Fibroblast of skin of left quadriceps (primary cell): ENCODE measurements at regions not wholly inside any gene's neighbourhood (a gene's known extent, or its start where the extent isn't known, plus 50 kb on each side); places are given as distances from the start of the nearest gene placed in this dataset.

ENCODE experiments used
- DNase-seq, 2 experiments: peaks; one replicate each; pipeline ENCODE4 v3.0.0-alpha.2; 2013; ENCODE audit warnings: low read depth in 2 of 2

DNA sequence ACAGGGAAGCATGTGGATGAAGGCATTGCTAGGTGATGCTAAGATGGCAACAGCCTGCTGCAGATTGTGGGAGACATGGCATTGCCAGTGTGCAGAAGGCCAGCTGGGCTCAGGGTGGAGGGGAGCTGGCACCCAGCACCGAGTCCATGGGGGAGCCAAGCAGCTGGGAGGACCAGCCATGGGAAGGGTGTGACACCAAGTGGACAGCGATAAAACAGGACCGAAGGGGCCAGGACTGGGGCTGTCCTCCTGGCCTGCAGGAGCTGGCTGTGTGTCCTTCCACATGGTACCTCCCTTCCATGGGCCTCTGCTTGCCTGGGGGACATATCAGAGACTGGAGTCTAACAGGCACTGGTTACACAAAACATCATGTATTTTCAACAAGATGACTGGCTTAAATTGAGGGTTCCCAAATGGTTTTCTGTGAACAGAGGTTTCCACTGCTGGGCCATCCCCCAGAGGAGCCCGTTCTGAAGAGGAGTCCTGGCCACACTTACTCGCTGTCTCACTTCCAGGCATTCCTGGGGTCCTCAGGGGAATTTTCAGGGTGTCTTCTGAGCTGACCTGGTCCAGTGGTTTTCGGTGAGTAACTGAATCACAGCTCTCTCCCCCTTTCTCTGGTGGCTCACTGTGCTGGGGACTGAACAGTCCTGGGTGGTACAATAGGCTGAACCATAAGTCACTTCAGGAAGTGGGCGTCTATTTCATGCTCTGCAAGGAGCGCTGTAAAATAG is 60.4 kb upstream of the TNP1 start:
- no peak for DNase-seq

DNA sequence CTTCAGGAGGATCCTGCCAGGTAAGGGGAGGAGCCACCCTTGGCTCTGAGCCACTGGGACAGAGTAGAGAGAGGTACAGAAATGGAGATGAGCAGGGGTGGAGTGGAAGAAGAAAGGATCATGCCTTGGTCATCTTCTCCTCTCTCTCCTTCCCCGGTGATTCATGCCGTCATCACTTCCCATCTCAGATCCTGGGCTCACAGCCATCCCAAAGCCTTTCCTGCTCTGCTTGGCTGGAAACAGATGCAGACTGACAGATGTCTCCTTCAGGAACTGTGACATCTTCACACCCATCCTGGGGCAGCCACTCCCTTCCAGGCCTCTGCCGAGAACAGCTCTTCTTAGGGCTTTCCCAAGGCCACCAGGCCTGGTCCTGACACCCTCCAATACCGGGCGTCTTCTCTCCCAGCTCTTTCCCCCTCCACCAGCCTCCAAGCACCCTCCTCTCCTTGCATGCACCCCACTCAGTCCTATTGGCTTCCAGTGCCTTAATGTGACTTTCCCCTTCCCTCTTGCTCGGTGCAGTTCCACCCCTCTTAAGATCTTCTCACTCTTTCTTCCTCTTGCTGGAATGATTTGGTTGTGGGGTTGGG is 58.3 kb upstream of the TNP1 start:
- DNase-seq, result peak; percentile 55 to 56

DNA sequence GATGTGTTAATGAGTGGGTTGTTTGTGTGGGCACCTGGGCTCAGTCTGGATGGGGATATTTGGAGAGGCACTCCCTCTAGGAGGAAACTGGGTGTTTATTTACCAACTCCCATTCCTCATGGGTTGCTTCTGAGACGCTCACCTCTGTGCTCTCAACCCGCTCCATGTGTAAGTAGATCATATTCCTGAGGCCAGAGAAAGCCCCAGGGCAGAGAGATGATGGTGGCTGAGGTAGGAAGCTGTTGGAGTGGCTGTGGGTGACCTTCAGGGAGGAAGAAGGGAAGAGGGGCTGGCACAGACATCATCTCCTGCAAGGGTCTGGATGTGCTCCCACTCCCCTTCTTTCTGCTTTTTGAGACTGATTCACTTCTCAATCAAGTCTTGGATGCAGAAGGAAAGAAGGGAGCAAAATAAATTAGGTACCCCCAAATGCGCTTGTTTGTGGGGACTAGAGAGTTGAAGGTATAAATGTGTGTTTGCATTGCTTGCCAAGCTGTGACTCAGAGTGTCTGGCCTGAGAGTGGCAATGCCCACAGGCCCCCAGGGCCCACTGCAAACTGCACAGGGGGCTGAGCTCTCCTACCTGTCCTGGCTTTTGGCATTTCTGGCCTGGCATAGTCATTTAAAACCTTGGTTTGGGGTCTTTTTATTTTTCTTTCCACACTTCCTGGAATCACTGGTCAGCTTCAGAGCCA is 57.2 kb upstream of the TNP1 start:
- DNase-seq, result no peak

DNA sequence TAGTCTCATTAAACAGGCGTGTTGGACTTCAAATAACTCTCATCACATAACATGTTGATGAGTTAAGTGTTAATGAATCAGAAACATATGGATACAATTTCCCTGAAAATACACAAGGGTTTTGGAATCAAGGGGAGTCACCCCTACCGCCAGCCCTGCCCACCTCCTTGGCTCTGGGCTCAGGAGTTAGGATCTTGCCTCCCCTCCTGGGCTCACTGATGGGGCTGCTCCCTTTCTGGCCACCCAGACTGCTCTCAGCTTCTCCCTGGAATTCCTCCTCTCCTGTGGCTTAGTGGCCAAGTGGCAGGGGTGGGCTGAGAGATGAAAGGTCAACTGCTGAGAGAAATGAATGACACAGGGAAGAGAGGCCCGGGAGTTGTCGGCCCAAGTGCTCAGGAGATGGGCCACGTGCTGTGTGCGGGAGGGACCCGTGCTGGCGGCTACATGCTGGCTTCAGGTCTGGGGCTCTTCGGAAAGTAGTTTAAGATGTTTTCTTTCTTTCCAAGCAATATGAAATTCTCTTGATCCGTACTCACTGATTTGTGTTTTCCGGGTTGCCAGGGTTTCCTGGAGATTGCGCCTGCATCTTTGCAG is 55.8 kb upstream of the TNP1 start:
- DNase-seq, result no peak

DNA sequence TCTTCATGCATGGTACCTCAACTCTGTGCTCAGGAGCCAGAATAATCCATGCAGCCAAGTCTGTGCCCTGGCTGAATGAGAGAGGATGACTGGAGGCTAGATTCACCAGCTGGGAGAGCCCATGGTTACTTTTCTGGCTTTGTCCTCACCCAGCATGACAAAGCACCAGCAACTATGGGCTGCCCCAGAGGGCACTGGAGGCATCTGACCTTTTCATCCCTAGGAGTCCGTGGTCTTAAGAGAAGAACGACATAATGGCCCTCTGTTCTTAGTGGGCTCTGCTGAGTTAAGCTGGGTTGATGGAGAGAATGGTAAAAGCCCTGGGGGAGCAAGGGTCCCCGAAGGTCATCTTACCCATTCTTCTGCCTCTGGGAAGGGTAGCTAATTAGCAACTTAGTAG is 54.6 kb upstream of the TNP1 start:
- no peak for DNase-seq

DNA sequence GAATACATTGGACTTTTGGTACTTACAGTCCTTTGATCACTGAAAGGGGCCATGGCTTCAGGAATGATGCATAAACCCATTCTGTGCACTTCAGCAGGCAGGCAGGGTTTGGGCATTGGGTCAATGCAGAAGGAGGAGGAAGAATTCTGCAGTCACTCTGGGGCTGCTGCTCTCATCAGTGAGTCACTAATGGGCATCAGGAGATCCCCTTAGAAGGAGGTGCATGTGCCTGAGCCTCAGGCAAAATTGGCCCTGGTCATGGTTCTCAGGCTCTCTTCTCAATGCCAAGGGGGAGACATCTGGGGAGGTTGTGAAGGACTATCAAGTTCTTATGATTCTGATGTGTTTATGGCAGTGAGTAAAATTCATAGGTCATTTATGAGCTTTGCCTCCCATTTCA is 52.0 kb upstream of the TNP1 start:
- DNase-seq, result no peak

DNA sequence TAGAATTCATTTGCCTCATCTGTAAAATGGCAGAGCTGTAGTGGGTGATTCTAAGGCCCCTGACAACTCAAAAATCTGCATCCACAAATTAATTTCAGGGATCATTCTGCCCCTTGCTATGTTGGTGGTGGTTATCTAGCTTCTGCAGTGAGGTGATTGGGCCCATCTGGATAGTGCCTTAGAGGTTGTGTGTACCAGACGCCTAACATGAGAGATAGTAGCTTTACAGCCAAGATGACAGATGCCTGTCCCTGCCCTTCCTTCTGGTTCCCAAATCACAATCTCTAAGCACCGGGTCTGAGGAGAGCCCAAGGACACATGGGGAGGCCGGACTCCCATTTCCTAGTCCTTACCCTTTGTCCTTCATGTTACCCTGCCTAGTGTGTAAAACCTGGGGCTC is 51.1 kb upstream of the TNP1 start:
- no peak for DNase-seq

DNA sequence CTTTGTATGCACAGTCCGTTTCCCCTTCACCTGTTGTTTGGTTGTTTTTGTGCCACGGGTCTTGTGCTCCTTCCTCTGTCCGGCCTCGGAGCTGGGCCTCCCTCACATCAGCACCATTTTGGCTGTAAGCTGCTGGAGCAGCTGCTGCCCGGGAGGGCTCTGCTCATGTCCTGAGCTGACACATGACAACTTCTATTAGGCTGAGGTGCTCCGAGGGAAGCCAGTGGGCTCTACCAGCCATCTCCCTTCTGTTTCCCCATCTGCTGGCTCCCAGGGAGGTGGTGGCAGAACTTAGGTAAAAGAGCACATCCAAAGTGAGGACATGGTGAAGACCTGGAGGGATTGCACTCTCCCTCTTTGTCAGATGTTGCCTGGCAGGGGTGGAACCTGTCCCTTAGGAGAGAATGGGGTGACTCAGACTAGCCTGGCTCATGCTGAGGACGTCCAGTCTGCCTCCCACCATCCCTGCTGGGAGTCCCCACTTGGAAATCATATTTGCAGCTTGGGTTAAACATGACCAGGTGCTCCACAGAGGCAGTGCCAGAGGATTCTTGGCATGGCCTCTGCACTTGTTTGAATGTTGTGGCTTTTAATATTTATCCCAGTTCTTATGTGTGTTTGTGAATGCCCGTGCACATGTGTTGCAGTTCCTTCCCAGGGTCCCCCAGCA is 49.8 kb upstream of the TNP1 start:
- no peak for DNase-seq
